ENCODE measurements at regions not wholly inside any gene's neighbourhood (a gene's known extent, or its start where the extent isn't known, plus 50 kb on each side); places are given as distances from the start of the nearest gene placed in this dataset.

- H3K27me3 ChIP-seq (ENCODE audit: insufficient read depth, low read length): peaks cover 16% of the 10 kb centered on the region
- peaks cover 6% of the 10 kb centered on the region for H3K4me1 ChIP-seq (ENCODE audit: insufficient read depth, low read length)
- DNase-seq (ENCODE audit: insufficient read length, low spot score, missing footprints): peak; percentile 81
- peak overlapping the region; percentile 91 for H3K4me2 ChIP-seq (ENCODE audit: insufficient read depth, low read length)
- H3K27ac ChIP-seq (ENCODE audit: low read depth, low read length): no peak overlapping the region
- peak overlapping the region; percentile 67 for H3K4me3 ChIP-seq (ENCODE audit: insufficient read depth, low read length)
- H4K20me1 ChIP-seq (ENCODE audit: insufficient read depth, low read length): no peaks in the 10 kb centered on the region
- H3K79me2 ChIP-seq (ENCODE audit: insufficient read depth, low read length): no peaks in the 10 kb centered on the region
- no peaks in the 10 kb centered on the region for H3K36me3 ChIP-seq (ENCODE audit: insufficient read depth, low read length)
- H2AFZ ChIP-seq (ENCODE audit: low read length): peak overlapping the region; percentile 45
- peak; percentile 91 for TF ChIP-seq CTCF (IDR thresholded peaks at IDR 0.05; ENCODE audit: extremely low read depth, low read depth, low read length)
- H3K9me3 ChIP-seq (ENCODE audit: low read depth, low read length): no peaks in the 10 kb centered on the region
Observed at GRCh38 chr17:6913608-6914443, 82.0 kb upstream of the ALOX12 start.

- H3K4me3 ChIP-seq (ENCODE audit: insufficient read depth, low read length): no peak overlapping the region
- no peaks in the 10 kb centered on the region for H3K9me3 ChIP-seq (ENCODE audit: low read depth, low read length)
- peaks cover 16% of the 10 kb centered on the region for H3K27me3 ChIP-seq (ENCODE audit: insufficient read depth, low read length)
- no peak for TF ChIP-seq CTCF (IDR thresholded peaks at IDR 0.05; ENCODE audit: extremely low read depth, low read depth, low read length)
- no peaks in the 10 kb centered on the region for H3K79me2 ChIP-seq (ENCODE audit: insufficient read depth, low read length)
- H3K36me3 ChIP-seq (ENCODE audit: insufficient read depth, low read length): no peaks in the 10 kb centered on the region
- H3K4me1 ChIP-seq (ENCODE audit: insufficient read depth, low read length): peaks cover 6% of the 10 kb centered on the region
- no peak overlapping the region for H3K27ac ChIP-seq (ENCODE audit: low read depth, low read length)
- no peak overlapping the region for H2AFZ ChIP-seq (ENCODE audit: low read length)
- H3K4me2 ChIP-seq (ENCODE audit: insufficient read depth, low read length): no peak overlapping the region
- no peak for DNase-seq (ENCODE audit: insufficient read length, low spot score, missing footprints)
- H4K20me1 ChIP-seq (ENCODE audit: insufficient read depth, low read length): no peaks in the 10 kb centered on the region
Observed at GRCh38 chr17:6914711-6915110, 81.1 kb upstream of the ALOX12 start.

- Histone ChIP-seq H3K9me3 (ENCODE audit: low read depth, low read length) (no peaks in the 10 kb centered on the region), H3K79me2 (ENCODE audit: insufficient read depth, low read length) (no peaks in the 10 kb centered on the region), H3K4me3 (ENCODE audit: insufficient read depth, low read length) (no peak overlapping the region), H4K20me1 (ENCODE audit: insufficient read depth, low read length) (no peaks in the 10 kb centered on the region), H3K4me1 (ENCODE audit: insufficient read depth, low read length) (peaks cover 6% of the 10 kb centered on the region), H3K27me3 (ENCODE audit: insufficient read depth, low read length) (peaks cover 16% of the 10 kb centered on the region), H2AFZ (ENCODE audit: low read length) (no peak overlapping the region), H3K27ac (ENCODE audit: low read depth, low read length) (no peak overlapping the region), H3K36me3 (ENCODE audit: insufficient read depth, low read length) (no peaks in the 10 kb centered on the region), H3K4me2 (ENCODE audit: insufficient read depth, low read length) (no peak overlapping the region)
- no peak for DNase-seq (ENCODE audit: insufficient read length, low spot score, missing footprints)
- no peak for TF ChIP-seq CTCF (IDR thresholded peaks at IDR 0.05; ENCODE audit: extremely low read depth, low read depth, low read length)
Observed at GRCh38 chr17:6915620-6916019, 80.2 kb upstream of the ALOX12 start.

DNA sequence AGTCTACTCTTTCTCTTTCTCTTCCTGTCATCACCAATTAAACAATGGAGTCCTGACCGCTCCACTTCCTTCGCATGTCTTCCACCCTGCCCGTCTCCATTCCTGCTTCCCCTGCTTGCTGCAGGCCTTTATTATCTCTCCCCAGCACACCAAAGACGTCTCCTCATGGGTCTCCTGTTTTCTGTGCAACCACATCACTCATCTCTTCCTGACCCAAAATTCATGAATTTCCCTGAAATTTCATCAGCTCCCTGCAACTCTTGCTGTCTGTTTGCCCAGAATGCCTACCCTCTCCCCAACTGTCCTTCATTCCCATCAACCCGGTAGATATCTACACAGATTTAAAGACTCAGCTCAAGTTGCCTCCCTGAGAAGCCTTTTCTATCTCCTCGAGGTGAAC is 76.7 kb upstream of the ALOX12 start:
- no peaks in the 10 kb centered on the region for H3K9me3 ChIP-seq (ENCODE audit: low read depth, low read length)
- no peaks in the 10 kb centered on the region for H3K36me3 ChIP-seq (ENCODE audit: insufficient read depth, low read length)
- H3K27me3 ChIP-seq (ENCODE audit: insufficient read depth, low read length): peaks cover 3% of the 10 kb centered on the region
- no peaks in the 10 kb centered on the region for H3K79me2 ChIP-seq (ENCODE audit: insufficient read depth, low read length)
- H3K4me1 ChIP-seq (ENCODE audit: insufficient read depth, low read length): peaks cover 3% of the 10 kb centered on the region
- H4K20me1 ChIP-seq (ENCODE audit: insufficient read depth, low read length): no peaks in the 10 kb centered on the region
- no peak for TF ChIP-seq CTCF (IDR thresholded peaks at IDR 0.05; ENCODE audit: extremely low read depth, low read depth, low read length)
- DNase-seq (ENCODE audit: insufficient read length, low spot score, missing footprints): no peak
- H3K4me2 ChIP-seq (ENCODE audit: insufficient read depth, low read length): no peak overlapping the region
- no peak overlapping the region for H2AFZ ChIP-seq (ENCODE audit: low read length)
- no peak overlapping the region for H3K27ac ChIP-seq (ENCODE audit: low read depth, low read length)
- H3K4me3 ChIP-seq (ENCODE audit: insufficient read depth, low read length): no peak overlapping the region
